Keratinocyte (primary cell): ENCODE measurements at regions not wholly inside any gene's neighbourhood (a gene's known extent, or its start where the extent isn't known, plus 50 kb on each side); places are given as distances from the start of the nearest gene placed in this dataset.

ENCODE experiments used
- DNase-seq: peaks from one replicate; pipeline ENCODE4 v3.0.0-alpha.2; 2011; ENCODE audit warnings: low read depth, missing footprints, low spot score
- FAIRE-seq: peaks from 2 replicates; lab custom pipeline; 2011; peaks lifted over from hg19 to GRCh38; lab: Jason Lieb, UNC
- H2AFZ ChIP-seq: 2 replicates; pipeline ENCODE4 v1.6.0; 2012; ENCODE audit warnings: low read length, control low read depth, inconsistent platforms; ENCODE audit not compliant: control insufficient read depth
- H3K27ac ChIP-seq: 2 replicates; pipeline ENCODE4 v1.5.1; 2011; ENCODE audit warnings: low read length; ENCODE audit not compliant: control insufficient read depth, insufficient read depth
- H3K27me3 ChIP-seq: 3 replicates; pipeline ENCODE4 v1.6.0; 2011; ENCODE audit warnings: low read length; ENCODE audit not compliant: control insufficient read depth, insufficient read depth; ENCODE audit errors: extremely low read depth
- H3K36me3 ChIP-seq, 2 experiments: 2 replicates in 1 of 2; 3 replicates in 1 of 2; pipeline ENCODE4 v1.5.1; 2011; ENCODE audit warnings: low read length in 2 of 2, mild to moderate bottlenecking in 1 of 2; ENCODE audit not compliant: control insufficient read depth in 2 of 2, insufficient read depth in 2 of 2; ENCODE audit errors: extremely low read depth in 1 of 2
- H3K4me1 ChIP-seq: 3 replicates; pipeline ENCODE4 v1.5.1; 2011; ENCODE audit warnings: low read length; ENCODE audit not compliant: control insufficient read depth, insufficient read depth; ENCODE audit errors: extremely low read depth
- H3K4me2 ChIP-seq: 3 replicates; pipeline ENCODE4 v1.6.0; 2011; ENCODE audit warnings: low read depth, low read length; ENCODE audit not compliant: control insufficient read depth, insufficient read depth; ENCODE audit errors: extremely low read depth
- H3K4me3 ChIP-seq, 3 experiments: fragments of 200-600 bp in 1 of 3; sonication (generic) in 1 of 3; 2 replicates in 2 of 3; 3 replicates in 1 of 3; pipeline ENCODE4 v1.5.1; 2011 to 2016; ENCODE audit warnings: low read length in 3 of 3, mild to moderate bottlenecking in 3 of 3, control low read depth in 2 of 3, inconsistent platforms in 1 of 3, low read depth in 1 of 3, mixed read lengths in 1 of 3, mixed run types in 1 of 3, moderate library complexity in 1 of 3; ENCODE audit not compliant: control insufficient read depth in 2 of 3, insufficient read depth in 2 of 3; ENCODE audit errors: extremely low read depth in 1 of 3
- H3K79me2 ChIP-seq: 2 replicates; pipeline ENCODE4 v1.6.0; 2012; ENCODE audit warnings: low read length; ENCODE audit not compliant: control insufficient read depth, insufficient read depth
- H3K9ac ChIP-seq: 3 replicates; pipeline ENCODE4 v1.6.0; 2011; ENCODE audit warnings: low read length; ENCODE audit not compliant: control insufficient read depth, insufficient read depth; ENCODE audit errors: extremely low read depth
- H3K9me1 ChIP-seq: 3 replicates; pipeline ENCODE4 v1.6.0; 2011; ENCODE audit warnings: low read length; ENCODE audit not compliant: control insufficient read depth, insufficient read depth; ENCODE audit errors: extremely low read depth
- H3K9me3 ChIP-seq: 2 replicates; pipeline ENCODE4 v1.5.1; 2012; ENCODE audit warnings: low read depth, low read length; ENCODE audit not compliant: control insufficient read depth
- H4K20me1 ChIP-seq: 3 replicates; pipeline ENCODE4 v1.6.0; 2011; ENCODE audit warnings: low read length; ENCODE audit not compliant: control insufficient read depth, insufficient read depth; ENCODE audit errors: extremely low read depth
- EZH2 ChIP-seq: IDR thresholded peaks from one replicate; pipeline ENCODE4 v1.6.1; 2012; ENCODE audit warnings: inconsistent platforms, mild to moderate bottlenecking, low read length, moderate library complexity
- dilution Hi-C: fragments of 300-500 bp; cut with MboI; formaldehyde crosslinking; loops from one replicate; pipeline ENCODE4 v1.7.0; 2020; ENCODE audit warnings: low sequenced_read_pairs; ENCODE audit not compliant: extremely low pct_ligation_motif_present
- TF ChIP-seq, protein P1 (sequence below), 3 experiments: IDR thresholded peaks in 1 of 3; conservative IDR thresholded peaks in 1 of 3; optimal IDR thresholded peaks in 1 of 3; 2 replicates in 2 of 3; 3 replicates in 1 of 3; pipeline versions ENCODE3 to v1.5.1; 2011; ENCODE audit warnings: low read length in 3 of 3, mild to moderate bottlenecking in 3 of 3, moderate library complexity in 2 of 3, control low read depth in 1 of 3, inconsistent platforms in 1 of 3; ENCODE audit not compliant: insufficient read depth in 2 of 3; ENCODE audit errors: extremely low read depth in 1 of 3

DNA sequence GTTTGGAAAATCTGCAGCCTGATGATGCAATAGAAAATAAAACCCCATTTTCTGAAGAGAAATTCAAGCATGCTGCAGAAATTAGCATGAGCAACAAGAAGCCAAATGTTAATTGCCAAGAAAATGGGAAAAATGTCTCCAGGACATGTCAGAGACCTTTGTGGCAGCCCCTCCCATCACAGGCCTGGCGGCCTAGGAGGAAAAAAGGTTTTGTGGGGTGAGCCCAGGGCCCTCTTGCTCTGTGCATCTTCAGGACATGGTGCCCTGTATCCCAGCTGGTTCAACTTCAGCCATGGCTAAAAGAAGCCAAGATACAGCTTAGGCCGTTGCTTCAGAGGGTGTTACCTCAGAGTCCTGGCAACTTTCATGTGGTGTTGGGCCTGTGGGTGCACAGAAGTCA is 775.5 kb upstream of the SEL1L start:
- dilution Hi-C loops, result no loop called here
- DNase-seq (no peak), FAIRE-seq (no peak)
- Histone ChIP-seq H3K79me2 (no peaks in the 10 kb centered on the region), H3K36me3 (no peaks in the 10 kb centered on the region), H3K9me1 (no peaks in the 10 kb centered on the region), H3K27me3 (no peaks in the 10 kb centered on the region), H2AFZ (no peak overlapping the region), H3K9me3 (no peaks in the 10 kb centered on the region), H3K9ac (no peak overlapping the region), H4K20me1 (no peaks in the 10 kb centered on the region), H3K27ac (no peak overlapping the region), H3K4me3 (no peak overlapping the region), H3K4me1 (no peaks in the 10 kb centered on the region), H3K4me2 (no peak overlapping the region)
- no peak for TF ChIP-seq EZH2
- TF ChIP-seq, protein P1, sequence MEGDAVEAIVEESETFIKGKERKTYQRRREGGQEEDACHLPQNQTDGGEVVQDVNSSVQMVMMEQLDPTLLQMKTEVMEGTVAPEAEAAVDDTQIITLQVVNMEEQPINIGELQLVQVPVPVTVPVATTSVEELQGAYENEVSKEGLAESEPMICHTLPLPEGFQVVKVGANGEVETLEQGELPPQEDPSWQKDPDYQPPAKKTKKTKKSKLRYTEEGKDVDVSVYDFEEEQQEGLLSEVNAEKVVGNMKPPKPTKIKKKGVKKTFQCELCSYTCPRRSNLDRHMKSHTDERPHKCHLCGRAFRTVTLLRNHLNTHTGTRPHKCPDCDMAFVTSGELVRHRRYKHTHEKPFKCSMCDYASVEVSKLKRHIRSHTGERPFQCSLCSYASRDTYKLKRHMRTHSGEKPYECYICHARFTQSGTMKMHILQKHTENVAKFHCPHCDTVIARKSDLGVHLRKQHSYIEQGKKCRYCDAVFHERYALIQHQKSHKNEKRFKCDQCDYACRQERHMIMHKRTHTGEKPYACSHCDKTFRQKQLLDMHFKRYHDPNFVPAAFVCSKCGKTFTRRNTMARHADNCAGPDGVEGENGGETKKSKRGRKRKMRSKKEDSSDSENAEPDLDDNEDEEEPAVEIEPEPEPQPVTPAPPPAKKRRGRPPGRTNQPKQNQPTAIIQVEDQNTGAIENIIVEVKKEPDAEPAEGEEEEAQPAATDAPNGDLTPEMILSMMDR (optimal IDR thresholded peaks at IDR 0.05 in 1 of 3, IDR thresholded peaks at IDR 0.05 in 1 of 3, conservative IDR thresholded peaks at IDR 0.05 in 1 of 3; ENCODE audit: extremely low read depth in 1 of 3, insufficient read depth in 2 of 3, low read length in 3 of 3), result no peak

DNA sequence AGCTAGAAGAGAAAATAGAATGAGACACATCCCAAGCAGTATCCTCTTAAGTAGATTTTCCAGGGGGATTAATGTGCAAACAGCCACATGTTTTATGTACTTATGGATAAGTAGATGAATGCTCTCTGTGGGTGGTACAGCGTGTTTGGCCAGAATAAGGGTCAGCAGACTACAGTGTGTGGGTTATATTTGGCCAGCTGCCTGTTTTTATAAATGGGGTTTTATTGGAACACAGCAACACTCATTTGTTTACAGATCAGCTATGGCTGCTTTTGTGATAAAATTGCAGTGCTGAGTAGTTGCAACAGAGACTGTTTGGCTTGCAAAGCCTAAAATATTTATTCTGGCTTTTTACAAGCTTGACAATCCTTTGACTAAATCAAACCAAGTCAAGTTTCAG is 780.2 kb upstream of the SEL1L start:
- no peak for FAIRE-seq
- TF ChIP-seq, protein P1 (optimal IDR thresholded peaks at IDR 0.05 in 1 of 3, IDR thresholded peaks at IDR 0.05 in 1 of 3, conservative IDR thresholded peaks at IDR 0.05 in 1 of 3; ENCODE audit: extremely low read depth in 1 of 3, insufficient read depth in 2 of 3, low read length in 3 of 3), result no peak
- no peak for TF ChIP-seq EZH2
- dilution Hi-C loops, result no loop called here

More for the DNA sequence above, 780.2 kb upstream of the SEL1L start:
- Histone ChIP-seq H3K4me2 (no peak overlapping the region), H3K9ac (no peak overlapping the region), H3K9me3 (no peaks in the 10 kb centered on the region), H3K4me1 (no peaks in the 10 kb centered on the region), H3K27me3 (no peaks in the 10 kb centered on the region), H3K27ac (no peak overlapping the region), H3K79me2 (no peaks in the 10 kb centered on the region), H3K9me1 (no peaks in the 10 kb centered on the region), H2AFZ (no peak overlapping the region), H3K4me3 (no peak overlapping the region), H3K36me3 (no peaks in the 10 kb centered on the region), H4K20me1 (no peaks in the 10 kb centered on the region)
- no peak for DNase-seq
